GM18870 (cell line): ENCODE measurements at regions not wholly inside any gene's neighbourhood (a gene's known extent, or its start where the extent isn't known, plus 50 kb on each side); places are given as distances from the start of the nearest gene placed in this dataset.
A peak's percentile ranks its signal among the peaks of the same experiment; 100 is the strongest.
"Not testable (repeated sequence)": the region's sequence is repeated elsewhere in the genome, so short reads cannot be mapped to it uniquely, and the experiment has no call there.

Experiments
- ATAC-seq: cut with Tn5 transposase; IDR thresholded peaks from one replicate; pipeline ENCODE4 v1.9.1; 2021; ENCODE audit warnings: moderate library complexity; ENCODE audit not compliant: unreplicated experiment

DNA sequence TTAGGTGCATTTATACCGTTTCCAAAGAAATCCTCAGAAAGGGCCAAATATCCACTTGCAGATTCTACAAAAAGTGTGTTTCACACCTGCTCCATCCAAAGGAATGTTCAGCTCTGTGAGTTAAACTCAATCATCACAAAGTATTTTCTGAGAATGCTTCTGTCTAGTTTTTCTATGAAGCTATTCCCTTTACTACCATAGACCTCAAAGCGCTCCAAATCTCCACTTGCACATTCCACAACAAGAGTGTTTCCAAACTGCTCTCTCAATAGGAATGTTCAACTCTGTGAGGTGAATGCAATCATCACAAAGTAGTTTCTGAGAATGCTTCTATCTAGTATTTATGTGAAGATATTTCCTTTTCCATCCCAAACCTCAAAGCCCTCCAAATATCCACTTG is 412.7 kb upstream of the WSB1 start:
- not testable (repeated sequence) for ATAC-seq

DNA sequence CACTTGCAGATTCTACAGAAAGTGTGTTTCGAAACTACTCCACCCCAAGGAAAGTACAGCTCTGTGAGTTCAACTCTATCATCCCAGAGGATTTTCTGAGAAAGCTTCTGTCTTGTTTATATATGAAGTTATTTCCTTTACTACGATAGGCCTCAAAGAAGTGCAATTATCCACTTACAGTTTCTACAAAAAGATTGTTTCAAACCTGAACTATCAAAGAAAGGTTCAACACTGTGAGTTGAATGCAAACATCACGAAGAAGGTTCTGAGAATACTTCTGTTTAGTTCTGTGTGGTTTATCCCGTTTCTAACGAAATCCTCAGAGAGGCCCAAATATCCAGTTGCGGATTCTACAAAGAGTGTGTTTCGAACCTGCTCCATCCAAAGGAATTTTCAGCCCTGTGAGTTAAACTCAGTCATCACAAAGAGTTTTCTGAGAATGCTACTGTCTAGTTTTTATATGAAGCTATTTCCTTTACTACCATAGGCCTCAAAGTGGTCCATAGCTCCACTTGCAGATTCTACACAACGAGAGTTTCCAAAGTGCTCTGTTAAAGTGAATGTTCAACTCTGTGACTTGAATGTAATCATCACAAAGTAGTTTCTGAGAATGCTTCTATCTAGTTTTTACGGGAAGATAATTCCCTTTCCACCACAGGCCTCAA is 411.7 kb upstream of the WSB1 start:
- ATAC-seq = peak; percentile 61

DNA sequence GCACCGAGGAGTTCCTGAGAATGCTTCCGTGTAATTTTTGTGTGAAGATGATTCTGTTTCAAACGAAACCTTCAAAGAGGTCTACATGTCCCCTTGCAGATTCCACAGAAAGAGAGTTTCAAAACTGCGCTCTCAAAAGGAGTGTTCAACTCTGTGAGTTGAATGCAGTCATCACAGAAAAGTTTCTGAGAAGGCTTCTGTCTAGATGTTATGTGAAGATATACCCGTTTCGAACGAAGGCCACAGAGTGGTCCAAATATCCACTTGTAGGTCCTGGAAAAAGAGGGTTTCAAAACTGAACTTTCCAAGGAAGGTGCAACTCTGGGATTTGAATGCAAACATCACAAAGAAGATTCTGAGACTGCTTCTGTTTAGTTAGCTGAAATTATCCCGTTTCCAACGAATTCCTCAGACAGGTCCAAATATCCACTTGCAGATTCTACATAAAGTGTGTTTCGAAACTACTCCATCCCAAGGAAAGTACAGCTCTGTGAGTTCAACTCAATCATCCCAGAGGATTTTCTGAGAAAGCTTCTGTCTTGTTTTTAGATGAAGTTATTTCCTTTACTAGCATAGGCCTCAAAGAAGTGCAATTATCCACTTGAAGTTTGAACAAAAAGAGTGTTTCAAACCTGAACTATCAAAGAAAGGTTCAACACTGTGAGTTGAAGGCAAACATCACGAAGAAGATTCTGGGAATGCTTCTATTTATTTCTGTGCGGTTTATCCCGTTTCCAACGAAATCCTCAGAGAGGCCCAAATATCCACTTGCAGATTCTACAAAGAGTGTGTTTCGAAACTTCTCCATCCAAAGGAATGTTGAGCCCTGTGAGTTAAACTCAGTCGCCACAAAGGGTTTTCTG is 409.8 kb upstream of the WSB1 start:
- peak; percentile 17 for ATAC-seq

DNA sequence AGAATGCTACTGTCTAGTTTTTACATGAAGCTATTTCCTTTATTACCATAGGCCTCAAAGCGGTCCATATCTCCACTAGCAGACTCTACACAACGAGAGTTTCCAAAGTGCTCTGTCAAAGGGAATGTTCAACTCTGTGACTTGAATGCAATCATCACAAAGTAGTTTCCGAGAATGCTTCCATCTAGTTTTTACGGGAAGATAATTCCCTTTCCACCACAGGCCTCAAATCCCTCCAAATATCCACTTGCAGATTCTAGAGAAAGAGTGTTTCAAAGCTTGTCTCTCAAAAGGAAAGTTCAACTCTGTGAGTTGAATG is 409.2 kb upstream of the WSB1 start:
- ATAC-seq = peak; percentile 13

DNA sequence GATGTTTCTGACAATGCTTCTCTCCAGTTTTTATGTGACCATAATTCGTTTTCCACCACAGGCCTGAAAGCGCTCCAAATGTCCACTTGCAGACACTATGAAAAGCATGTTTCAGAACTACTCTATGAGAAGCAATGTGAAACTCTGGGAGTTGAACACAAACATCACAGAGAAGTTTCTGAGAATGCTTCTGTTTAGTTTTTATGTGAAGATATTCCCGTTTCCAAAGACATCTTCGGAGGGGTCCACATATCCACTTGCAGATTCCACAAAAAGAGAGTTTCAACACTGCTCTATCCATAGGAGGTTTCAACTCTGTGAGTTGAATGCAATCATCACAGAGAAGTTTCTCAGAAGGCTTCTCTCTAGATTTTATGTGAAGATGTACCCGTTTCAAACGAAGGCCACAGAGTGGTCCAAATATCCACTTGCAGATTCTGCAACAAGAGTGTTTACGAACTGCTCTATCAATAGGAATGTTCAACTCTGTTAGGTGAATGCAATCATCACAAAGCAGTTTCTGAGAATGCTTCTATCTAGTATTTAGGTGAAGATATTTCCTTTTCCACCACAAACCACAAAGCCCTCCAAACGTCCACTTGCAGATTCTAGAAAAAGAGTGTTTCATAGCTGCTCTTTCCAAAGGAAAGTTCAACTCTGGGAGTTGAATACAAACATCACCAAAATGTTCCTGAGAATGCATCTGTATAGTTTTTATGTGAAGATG is 408.5 kb upstream of the WSB1 start:
- ATAC-seq = peak; percentile 27
